Activated T-cell treated with anti-CD3 and anti-CD28 coated beads for 24 hours (primary cell): ENCODE measurements at regions not wholly inside any gene's neighbourhood (a gene's known extent, or its start where the extent isn't known, plus 50 kb on each side); places are given as distances from the start of the nearest gene placed in this dataset.
A peak's percentile ranks its signal among the peaks of the same experiment; 100 is the strongest.
"Not testable (repeated sequence)": the region's sequence is repeated elsewhere in the genome, so short reads cannot be mapped to it uniquely, and the experiment has no call there.

ENCODE experiments used
- DNase-seq: peaks from one replicate; pipeline ENCODE4 v3.0.0-alpha.2; 2020; ENCODE audit warnings: low read depth

DNA sequence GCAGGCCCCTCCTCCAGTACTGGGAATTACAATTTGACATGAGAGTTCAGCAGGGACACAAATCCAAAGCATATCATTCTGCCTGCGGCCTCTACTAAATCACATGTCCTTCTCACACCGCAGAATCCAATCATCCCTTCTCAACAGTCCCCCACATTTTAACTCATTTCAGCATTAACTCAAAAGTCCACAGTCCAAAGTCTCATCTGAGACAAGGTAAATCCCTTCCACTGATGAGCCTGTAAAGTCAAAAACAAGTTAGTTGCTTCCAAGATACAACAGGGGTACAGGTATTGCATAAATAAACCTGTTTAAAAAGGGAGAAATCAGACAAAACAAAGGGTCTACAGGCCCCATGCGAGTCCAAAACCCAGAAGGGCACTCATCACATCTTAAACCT is 64.0 kb downstream of the EBNA1BP2 start:
- no peak for DNase-seq

GRCh38 chr1:43107664-43108063 is 64.4 kb downstream of the EBNA1BP2 start:
- no peak for DNase-seq

GRCh38 chr1:43104027-43104763 is 67.9 kb downstream of the EBNA1BP2 start:
- DNase-seq, result no peak

GRCh38 chr1:43101061-43101460 is 71.0 kb downstream of the EBNA1BP2 start:
- no peak for DNase-seq

GRCh38 chr1:43098200-43098599 is 73.9 kb downstream of the EBNA1BP2 start:
- DNase-seq, result no peak

DNA sequence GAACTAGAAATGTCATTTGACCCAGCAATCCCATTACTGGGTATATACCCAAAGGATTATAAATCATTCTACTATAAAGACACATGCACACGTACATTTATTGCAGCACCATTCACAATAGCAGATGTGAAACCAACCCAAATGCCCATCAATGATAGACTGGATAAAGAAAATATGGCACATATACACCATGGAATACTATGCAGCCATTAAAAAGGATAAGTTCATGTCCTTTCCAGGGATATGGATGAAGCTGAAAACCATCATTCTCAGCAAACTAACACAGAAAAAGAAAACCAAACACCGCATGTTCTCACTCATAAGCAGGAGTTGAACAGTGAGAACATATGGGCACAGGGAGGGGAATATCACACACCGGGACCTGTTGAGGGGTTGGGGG is 75.6 kb downstream of the EBNA1BP2 start:
- not testable (repeated sequence) for DNase-seq

GRCh38 chr1:43090812-43091211 is 81.3 kb downstream of the EBNA1BP2 start:
- not testable (repeated sequence) for DNase-seq

DNA sequence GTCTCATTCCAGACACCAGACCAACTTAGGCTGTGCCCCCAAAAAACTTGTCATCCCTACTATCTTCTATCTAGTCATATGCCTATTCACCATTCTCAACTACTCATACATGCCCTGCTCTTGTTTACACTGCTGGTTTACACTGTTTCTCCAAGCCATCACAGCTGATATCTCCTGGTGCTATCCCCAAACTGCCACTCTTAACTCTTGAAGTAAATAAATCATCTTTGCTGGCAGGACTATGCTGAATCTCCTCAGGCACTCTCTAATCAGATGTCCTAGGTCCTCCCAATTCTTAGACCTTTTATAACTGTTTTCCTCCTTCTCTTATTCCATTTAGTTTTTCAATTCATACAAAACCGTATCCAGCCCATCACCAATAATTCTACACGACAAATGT is 81.9 kb downstream of the EBNA1BP2 start:
- DNase-seq, result not testable (repeated sequence)

GRCh38 chr1:43083375-43083891 is 88.7 kb downstream of the EBNA1BP2 start:
- no peak for DNase-seq

DNA sequence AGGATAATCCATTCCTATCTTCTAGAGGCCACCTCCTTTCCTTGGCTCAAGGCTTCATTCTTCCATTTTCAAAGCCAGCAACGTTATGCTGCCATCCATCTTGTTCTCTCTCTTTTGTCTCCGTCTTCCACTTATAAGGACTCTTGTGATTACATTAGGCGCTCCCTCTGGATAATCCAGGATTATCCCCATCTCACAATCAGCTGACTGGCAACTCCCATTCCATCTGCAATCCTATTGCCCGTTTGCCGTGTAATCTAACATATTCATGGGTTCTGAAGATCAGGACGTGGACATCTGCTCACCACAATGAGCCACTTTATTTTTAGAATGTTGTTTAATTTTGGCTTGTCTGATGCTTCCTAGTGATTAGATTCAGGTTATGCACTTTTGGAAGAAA is 89.3 kb downstream of the EBNA1BP2 start:
- no peak for DNase-seq

DNA sequence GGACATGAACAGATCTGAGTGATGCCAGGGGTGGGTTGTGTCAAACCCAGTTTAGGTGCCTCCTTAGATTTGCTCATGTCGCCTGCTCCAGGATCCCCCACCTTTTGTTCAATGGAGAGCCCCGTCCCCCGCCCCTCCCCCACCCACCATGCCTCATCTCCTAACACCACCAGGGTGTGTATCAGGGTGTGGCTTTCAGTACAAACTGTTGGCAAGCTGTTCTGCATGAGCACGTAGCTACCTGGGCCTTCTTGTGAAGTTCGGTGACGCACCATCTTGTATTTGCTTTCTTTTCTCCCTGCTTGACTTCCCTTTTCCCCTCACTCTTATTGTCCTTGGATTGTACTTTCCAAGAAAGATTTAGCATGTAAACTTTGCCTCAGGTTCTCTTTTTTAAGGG is 94.8 kb downstream of the EBNA1BP2 start:
- DNase-seq, result no peak

DNA sequence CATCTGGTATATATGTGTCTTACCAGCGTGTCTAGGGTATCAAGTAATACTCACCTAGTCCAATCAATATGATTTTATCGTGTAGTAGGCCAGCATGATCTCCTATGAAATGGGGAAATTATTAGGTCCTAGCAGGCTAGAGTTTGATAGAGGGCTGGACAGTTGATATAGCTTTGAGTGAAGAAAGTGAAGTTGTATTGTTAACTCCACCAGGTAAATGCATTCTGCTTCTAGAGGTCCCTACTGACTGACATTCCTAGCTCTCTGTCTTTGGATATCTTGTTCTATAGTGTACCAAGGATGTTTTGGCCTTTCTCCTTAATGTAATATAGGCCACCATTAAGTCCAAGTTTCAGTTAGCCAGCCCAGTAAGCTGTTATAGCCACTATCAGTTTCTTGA is 97.4 kb downstream of the EBNA1BP2 start:
- DNase-seq, result no peak

DNA sequence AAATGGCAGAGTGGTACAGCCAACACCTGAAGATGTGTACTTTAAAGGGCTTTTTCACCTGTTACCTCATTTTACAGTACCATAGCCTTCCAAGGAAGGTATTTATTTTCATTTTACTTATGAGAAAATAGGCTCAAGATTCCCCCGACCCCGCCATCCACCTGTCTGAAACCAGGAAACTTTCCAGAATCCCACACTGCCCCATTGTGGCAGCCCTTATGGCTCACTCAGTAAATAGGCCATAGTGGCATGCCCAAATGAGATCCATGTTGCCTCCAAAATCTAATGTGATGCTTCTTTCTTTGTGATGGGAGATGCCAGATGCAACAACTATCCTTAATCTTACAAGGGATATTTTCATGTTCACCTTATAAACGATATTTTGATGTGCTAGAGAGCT is 97.8 kb downstream of the EBNA1BP2 start:
- no peak for DNase-seq

DNA sequence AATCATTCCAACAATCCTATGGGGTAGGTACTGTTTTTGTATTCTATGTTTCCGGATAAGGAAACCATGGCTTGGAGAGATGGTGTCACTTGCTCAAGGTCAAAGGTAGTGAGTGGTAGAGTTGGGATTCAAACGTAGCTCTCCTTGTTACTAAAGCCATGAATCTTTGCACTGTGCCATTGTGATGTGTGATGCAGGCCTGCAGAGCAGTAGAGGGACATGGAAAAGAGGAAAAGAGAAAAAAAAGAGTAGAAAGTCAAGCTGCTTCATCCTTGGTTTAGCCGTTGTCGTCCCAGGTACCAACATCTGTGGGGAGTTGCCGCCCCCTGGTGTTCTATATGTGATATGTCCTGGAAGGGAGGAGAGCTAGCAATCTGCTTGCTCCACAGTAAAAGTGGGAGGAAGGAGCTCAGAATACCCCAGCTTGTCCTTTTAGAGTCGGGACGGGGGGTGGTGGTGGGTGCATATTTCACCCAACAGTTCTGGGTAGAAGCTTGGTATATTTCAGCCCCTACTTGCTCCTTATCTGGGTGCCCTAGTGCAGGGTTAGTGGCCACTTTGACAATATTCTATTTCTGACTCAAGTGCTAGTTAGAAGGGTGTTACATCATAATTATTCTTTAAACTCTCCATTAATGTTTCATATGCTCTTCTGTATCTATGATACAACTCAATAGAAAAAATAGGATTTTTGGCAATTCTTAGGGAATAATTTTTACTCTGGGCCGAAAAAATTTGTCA is 98.4 kb downstream of the EBNA1BP2 start:
- DNase-seq, result peak; percentile 61

- no peak for DNase-seq
These were observed 99.8 kb downstream of the EBNA1BP2 start for GRCh38 chr1:43072314-43072713.

DNA sequence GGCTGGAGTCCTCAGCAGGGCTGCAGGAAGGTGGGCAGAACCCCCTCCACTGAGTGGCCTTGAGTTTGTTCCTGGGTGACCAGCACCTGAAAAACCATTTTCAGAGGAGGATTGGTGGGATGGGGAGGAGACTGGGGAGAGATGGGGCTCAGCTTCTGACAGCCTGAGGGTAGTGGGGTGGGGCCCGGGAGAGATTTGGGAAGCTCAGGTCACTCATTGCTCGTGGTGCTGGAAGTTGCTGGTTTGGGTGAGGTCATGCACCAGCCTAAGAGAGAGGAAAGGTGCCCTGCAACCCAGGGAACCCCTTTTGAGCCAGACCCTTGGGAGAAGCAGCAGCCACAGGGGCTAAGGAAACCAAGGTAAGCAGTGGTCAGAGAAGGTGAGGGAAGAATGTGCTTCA is 100.8 kb downstream of the EBNA1BP2 start:
- DNase-seq, result no peak

- no peak for DNase-seq
These were observed 102.5 kb downstream of the EBNA1BP2 start for GRCh38 chr1:43069461-43070050.

GRCh38 chr1:43068911-43069310 is 103.2 kb downstream of the EBNA1BP2 start:
- DNase-seq, result no peak

- DNase-seq, result no peak
These were observed 103.9 kb downstream of the EBNA1BP2 start for GRCh38 chr1:43067977-43068751.

- DNase-seq, result no peak
These were observed 104.8 kb downstream of the EBNA1BP2 start for GRCh38 chr1:43067233-43067745.

DNA sequence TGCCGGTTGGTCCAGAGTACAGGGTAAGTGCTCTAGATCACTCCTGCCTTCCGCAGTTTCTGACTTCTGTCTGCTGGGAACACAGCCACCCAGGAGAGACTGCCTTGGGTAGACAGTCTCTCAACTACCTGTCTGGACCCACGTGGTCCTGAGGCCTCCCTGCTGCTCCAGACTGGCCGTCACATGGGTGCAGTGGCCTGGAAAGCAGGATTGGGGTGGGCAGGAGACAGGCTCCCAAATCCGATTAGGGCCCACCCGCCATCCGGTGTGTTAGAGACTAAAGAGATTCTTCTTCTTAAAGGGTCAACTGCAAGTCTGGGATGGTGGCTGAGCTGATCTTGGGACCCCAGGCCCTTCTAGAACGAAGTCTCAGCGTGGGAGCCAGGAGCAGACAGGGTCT is 105.5 kb downstream of the EBNA1BP2 start:
- DNase-seq, result no peak
